ENCODE measurements at regions not wholly inside any gene's neighbourhood (a gene's known extent, or its start where the extent isn't known, plus 50 kb on each side); places are given as distances from the start of the nearest gene placed in this dataset.

- TF ChIP-seq CTCF (IDR thresholded peaks at IDR 0.05) (no peak), POLR2AphosphoS5 (IDR thresholded peaks at IDR 0.05; ENCODE audit: low read depth, low read length) (no peak), SIN3A (IDR thresholded peaks at IDR 0.05; ENCODE audit: borderline replicate concordance, insufficient read depth, low read depth, low read length) (no peak), REST (IDR thresholded peaks at IDR 0.05; ENCODE audit: insufficient read depth in 1 of 2, low read depth in 2 of 2, low read length in 1 of 2) (no peak)
These were observed 256.1 kb upstream of the GIMD1 start for GRCh38 chr4:106624671-106625070.

Measured in Panc1 (cell line).